HL-60 (cell line): ENCODE measurements at regions not wholly inside any gene's neighbourhood (a gene's known extent, or its start where the extent isn't known, plus 50 kb on each side); places are given as distances from the start of the nearest gene placed in this dataset.

Experiments used
- POLR2AphosphoS5 ChIP-seq: IDR thresholded peaks from 2 replicates; pipeline ENCODE4 v1.6.1; 2012; ENCODE audit warnings: low read depth
- TF ChIP-seq, protein P1 (sequence below): IDR thresholded peaks from one replicate; pipeline ENCODE4 v1.5.1; 2011; ENCODE audit warnings: low read length, control low read depth, inconsistent platforms; ENCODE audit not compliant: insufficient read depth

DNA sequence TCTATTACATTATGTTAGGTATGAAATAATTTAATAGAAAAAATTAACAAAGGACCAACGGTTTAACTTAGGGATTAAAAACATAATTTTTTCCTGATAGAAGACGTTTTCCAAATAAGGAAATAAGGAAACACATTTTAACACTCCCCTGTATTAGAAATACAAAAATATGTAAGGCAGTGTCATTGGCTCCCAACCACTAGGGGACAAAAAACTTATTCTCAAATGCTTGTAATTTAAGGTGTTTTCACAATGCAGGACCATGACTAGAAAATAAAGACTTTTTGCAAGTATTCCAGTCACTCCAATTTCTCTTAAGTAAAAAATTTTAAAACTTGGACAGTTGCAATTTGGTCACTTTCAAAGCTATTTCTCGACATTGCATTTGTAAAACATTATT, 98.8 kb upstream of the ODAD2 start:
- TF ChIP-seq, protein P1, sequence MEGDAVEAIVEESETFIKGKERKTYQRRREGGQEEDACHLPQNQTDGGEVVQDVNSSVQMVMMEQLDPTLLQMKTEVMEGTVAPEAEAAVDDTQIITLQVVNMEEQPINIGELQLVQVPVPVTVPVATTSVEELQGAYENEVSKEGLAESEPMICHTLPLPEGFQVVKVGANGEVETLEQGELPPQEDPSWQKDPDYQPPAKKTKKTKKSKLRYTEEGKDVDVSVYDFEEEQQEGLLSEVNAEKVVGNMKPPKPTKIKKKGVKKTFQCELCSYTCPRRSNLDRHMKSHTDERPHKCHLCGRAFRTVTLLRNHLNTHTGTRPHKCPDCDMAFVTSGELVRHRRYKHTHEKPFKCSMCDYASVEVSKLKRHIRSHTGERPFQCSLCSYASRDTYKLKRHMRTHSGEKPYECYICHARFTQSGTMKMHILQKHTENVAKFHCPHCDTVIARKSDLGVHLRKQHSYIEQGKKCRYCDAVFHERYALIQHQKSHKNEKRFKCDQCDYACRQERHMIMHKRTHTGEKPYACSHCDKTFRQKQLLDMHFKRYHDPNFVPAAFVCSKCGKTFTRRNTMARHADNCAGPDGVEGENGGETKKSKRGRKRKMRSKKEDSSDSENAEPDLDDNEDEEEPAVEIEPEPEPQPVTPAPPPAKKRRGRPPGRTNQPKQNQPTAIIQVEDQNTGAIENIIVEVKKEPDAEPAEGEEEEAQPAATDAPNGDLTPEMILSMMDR = no peak
- no peak for TF ChIP-seq POLR2AphosphoS5
